ENCODE measurements at regions not wholly inside any gene's neighbourhood (a gene's known extent, or its start where the extent isn't known, plus 50 kb on each side); places are given as distances from the start of the nearest gene placed in this dataset.

DNA sequence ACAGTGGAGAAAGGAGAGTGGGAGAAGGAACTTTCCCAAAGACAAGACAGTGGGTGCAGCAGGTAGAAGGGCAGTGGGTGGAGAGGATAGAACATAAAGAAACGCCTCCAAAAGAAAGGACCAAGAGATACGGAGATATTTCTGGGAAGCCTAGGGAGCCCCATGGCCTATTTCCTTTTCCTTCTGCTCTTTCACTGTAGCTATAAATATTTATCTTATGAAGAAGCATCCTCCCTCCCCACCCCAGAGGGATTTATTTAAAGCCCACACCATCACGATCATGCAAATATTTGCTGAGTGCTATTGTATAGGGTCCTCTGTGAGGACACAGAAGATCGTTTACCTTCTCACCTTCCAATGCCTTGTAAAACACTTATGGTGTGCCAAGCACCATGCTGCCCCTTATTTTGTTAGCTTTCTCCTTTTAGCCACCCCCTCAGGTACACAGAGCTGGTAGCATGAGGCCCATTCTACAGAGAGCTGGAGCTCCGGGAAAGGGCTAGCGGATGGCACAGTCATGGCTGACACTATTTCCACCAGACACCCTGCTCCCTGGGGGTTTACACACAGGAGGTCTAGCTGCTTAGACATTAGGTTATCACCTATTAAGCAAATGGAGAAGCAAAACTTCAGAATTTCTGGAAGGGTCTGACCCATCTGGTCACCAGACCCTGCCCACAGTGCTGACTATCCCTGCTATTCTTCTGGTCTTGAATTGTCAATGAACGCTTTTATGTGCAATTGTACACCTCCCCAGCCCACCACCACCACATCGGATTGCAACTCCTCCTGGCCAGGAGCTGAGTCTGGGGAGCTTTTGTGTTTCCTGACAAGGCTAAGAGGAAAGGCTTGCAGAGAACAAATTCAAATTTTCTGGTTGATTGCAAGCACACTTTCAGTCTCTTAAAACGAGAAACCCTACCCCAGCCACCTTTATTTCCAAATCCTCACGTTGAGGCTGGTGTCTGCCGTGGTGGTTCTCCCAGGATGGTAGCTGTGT, 91.8 kb upstream of the KLF7 start:
- DNase-seq = no peak

DNA sequence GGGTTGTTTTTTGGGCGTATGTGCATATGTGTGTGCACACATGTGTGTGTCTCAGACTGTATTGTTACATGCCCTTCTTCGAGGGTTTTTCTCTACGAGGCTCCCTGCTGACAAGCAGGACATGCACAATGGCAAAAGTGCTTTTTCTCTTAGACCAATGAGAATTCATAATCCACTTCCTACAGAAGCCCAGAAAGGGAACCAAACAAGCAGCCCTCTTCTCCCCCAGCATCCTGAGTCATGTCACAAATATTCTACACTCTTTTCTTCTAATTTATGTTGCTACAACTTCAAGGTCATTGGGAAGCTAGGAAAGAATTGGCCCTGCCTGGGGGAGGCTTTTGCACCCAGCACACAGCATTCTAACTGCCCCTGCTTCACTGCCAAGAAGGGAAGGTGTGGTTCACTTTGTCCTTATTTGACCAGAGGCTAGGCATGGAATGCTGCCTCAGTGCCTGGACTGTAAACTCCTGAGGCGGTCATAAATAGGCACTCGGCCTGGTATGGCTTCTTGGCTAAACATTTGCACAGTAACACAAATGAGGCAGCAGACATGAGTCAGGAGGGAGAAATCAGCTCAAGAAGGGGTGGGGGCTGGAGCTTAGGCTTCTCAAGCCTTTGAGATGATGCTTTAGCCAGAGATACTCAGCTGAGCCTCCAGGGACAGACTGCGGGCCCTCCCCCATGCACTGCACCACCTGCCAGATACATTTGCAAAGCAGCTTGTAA, 92.7 kb upstream of the KLF7 start:
- no peak for DNase-seq

GRCh38 chr2:207260021-207260420, 94.3 kb upstream of the KLF7 start:
- no peak for DNase-seq

DNA sequence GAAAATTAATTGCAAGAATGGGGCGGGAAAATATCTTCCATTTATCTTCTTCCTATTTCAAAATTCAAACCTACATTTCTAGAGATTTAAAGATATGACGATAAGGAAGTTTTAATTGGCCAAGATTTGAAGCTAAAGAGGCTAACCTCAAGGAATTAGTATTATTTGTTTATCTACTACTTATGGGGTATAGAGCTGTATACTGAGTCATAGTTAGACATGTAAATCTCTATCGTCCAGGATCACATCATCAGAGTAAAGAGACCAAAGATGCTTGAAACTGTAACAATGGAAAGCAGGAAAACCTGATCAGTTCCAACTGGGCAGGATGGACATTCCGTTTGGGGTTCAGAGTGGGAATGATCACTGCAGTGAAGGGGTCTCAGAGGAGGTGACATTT, 95.2 kb upstream of the KLF7 start:
- no peak for DNase-seq

- DNase-seq = no peak
Observed at GRCh38 chr2:207264310-207264709, 98.6 kb upstream of the KLF7 start.

DNA sequence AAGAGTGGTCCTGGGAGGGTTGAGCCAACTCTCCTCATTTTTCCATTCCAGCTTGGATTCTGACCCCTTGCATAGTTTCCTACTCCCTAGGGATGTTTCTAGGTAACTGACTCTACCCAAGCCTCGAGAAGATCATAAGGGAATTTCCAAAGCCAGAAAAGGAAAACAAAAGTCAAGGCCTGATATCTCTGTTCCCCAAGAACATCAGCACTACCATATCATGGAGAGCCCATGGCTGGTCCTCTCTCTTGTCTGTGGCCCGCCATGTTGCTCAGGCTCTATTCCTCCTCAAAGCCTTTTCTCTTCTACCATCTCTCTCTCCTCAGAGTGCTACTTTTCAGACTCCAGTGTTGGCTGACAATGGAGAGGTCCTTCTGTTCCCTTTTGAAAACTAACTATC, 99.6 kb upstream of the KLF7 start:
- no peak for DNase-seq

DNA sequence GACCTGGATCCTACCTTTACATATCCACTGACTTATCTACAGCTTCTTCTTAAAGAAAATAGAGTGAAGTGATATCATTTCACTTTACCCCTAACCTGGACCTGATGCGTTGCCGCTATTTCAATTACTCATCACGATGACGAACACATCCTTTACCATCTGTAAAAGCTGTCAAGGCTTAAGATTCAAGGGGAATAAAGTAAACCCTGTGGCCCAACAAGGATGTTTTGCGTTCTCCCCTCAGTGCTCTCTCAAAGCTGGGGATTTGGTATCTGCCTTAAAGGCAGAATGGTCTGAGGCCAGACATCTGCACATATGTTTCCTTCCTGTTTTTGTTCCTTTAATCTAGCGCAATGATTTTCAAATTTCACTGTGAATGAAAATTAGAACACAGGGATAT, 100.1 kb upstream of the KLF7 start:
- DNase-seq = no peak

GRCh38 chr2:207266648-207267047, 100.9 kb upstream of the KLF7 start:
- no peak for DNase-seq

- DNase-seq = no peak
Observed at GRCh38 chr2:207269038-207269437, 103.3 kb upstream of the KLF7 start.

DNA sequence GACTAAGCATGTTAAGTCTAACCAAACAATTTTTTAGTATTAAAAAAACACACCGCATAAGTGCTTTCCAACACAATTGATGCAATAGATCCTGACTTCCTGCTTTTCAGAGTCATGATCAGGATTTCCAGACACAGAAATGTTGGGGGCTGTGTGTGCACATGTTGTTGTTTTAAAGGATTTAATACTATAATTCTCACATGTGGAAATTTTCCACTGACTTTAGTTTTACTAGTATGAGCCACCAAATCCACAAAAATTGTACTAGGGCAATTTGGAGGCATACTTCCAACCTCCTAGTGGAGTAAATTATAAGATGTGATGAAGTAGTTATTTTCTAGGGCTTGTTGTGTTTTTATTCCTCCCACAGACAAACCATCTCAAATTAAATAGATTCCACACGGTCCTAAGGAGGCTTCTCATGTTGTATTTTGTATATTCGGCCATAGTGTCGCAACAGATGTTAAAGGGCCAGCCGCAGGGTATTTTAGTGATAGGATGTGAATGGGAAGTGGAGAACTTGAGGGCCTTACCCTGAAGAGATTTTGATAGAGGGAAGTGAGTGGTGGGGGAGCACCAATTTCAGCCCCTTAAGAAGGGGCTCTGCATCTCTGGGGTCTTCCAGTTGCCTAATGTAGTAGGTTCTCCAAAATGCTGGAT, 108.9 kb upstream of the KLF7 start:
- no peak for DNase-seq

DNA sequence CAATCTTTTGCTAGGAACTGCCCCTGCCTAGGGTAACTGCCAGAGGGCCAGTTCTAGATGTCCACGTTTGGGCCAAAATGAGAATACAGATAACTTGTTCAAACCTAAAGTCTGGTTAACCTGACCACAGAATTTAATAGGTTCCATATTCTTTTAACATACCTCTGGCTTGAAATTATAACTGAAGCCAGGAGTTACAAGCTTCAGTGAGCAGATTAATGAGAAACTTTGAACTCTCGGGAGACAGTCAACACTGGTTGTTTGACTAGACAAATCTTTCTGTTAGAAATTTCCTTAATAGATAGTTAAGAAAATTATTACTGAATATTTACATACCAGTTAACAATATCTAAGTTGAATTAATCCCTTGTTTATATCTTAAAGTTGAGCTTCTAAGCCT, 110.0 kb upstream of the KLF7 start:
- DNase-seq = no peak

- DNase-seq = no peak
Observed at GRCh38 chr2:207276248-207276647, 110.5 kb upstream of the KLF7 start.

DNA sequence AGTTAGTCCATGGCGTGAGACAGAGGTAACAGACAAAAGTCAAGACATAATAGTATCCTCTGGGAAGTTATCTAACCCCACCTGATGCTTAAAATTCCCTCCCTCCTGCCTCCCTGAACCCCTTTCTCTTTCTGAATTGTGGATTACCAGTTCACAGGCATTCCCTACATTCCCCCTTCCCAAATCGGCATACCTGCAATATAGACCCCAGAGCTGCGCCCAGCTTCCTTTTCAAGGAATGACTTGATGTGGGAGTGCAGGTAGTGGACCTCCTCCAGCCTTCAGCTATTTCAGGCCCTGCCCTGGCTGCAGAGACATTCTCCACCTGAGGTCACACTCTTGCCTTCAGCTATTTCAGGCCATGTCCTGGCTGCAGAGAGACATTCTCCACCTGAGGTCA, 111.1 kb upstream of the KLF7 start:
- no peak for DNase-seq

- no peak for DNase-seq
Observed at GRCh38 chr2:207279520-207279919, 113.8 kb upstream of the KLF7 start.

DNA sequence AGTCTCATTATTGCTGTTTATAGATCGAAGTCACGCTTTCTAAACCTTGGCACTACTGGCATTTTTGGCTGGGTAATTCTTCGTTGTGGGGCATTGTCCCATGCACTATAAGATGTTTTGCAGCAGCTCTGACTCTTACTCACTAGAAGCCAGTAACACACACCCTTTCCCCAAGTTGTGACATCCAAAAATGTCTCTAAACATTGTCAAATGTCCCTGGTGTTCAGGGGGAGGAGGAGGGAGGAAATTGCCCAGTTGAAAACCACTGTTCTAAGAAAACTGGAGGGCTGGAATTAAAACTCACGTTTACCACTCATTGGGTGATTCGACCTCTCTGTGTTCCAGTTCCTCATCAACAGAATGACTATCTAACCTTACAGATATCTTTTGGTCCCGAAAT, 115.7 kb upstream of the KLF7 start:
- DNase-seq = no peak

- DNase-seq = no peak
Observed at GRCh38 chr2:207282916-207283315, 117.2 kb upstream of the KLF7 start.

DNA sequence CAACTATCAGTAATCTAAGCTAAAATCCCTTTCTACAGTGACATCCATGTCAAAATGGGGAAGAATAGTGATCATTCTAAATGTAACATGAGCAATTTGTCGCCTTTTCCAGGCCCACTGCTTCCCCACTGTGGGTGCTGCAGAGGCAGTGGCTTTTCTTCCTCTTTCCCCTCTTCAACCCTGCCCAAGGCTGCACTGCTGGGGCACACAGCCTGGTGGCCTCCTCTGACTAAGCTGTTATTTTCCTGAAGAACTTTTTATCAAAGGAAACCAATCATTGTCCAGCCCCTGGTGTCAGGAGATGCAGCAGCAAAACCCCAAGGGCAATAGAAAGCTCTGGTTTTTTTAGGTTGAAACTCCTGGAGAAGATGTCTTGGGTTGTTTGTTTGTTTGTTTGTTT, 117.6 kb upstream of the KLF7 start:
- DNase-seq = no peak

DNA sequence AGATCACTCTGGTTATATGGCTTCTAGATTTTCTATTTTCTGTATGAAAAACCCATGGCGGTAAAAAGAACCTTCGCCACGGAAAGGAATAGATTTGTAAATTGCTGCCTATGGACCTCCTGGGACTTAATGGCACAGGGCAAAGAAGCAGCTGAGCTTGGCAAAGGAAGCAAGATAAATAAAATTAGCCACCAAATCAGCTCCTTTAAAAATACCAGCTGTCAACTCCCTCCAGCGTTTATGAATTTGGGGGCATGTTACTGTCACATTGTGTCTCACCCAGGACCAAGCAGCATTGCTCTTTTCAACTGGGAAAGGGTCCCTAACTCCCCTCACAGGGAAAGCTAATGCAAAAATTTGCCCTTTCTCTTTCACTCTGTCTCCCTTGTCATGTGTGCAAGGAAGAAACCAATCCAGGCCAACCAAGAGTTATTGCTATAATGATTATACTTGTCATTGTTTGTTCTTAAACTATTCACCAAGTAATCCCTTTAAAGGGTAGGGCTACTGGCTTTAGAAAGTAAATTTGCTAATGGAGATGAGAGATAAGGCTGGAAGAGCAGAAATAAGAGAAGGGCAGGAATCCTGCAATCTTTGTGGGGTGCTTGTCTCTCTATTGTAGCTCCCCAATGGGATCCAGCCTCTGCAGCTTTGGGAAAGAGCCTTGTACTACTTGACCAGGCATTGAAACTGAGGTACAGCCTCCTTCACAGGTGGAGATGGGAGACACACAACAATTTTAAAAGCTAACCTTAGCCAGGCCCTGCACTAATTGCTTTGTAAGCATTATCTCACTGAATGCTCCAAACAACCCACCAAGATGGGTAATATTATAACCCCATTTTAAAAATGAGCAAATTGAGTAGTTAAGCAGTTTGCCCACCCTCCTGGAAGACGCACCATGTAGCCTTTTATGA, 119.1 kb upstream of the KLF7 start:
- no peak for DNase-seq

- DNase-seq = no peak
Observed at GRCh38 chr2:207285473-207285815, 119.7 kb upstream of the KLF7 start.

DNA sequence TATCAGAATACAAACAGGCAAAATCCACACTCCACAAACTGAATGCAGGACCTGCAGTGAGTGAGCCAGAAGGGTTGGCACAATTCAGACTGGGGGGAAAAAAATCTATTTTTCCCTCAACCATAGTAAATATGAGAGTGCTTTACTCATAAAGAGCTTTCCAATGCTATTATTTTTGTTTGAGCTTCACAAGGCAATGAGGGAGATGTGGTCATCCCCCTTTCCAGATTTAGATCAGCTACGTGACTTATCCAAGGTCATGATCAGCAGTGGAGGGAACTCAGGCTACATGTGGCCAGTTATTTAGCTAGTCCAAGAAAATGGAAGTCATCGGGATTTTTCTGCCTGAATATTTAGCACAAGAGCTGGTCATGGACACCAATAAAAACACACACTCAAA, 120.4 kb upstream of the KLF7 start:
- no peak for DNase-seq

- no peak for DNase-seq
Observed at GRCh38 chr2:207288628-207289027, 122.9 kb upstream of the KLF7 start.

Measured in renal pelvis (tissue), 1 donor.